Mesenteric fat pad (tissue), 1 donor: ENCODE measurements at regions not wholly inside any gene's neighbourhood (a gene's known extent, or its start where the extent isn't known, plus 50 kb on each side); places are given as distances from the start of the nearest gene placed in this dataset.
"Not testable (repeated sequence)": the region's sequence is repeated elsewhere in the genome, so short reads cannot be mapped to it uniquely, and the experiment has no call there.

Experiments used
- DNase-seq: peaks from one replicate; pipeline ENCODE4 v3.0.0-alpha.2; 2020; ENCODE audit warnings: low spot score
- donor health status: DM: yes; HTN: yes; CAD: no.

DNA sequence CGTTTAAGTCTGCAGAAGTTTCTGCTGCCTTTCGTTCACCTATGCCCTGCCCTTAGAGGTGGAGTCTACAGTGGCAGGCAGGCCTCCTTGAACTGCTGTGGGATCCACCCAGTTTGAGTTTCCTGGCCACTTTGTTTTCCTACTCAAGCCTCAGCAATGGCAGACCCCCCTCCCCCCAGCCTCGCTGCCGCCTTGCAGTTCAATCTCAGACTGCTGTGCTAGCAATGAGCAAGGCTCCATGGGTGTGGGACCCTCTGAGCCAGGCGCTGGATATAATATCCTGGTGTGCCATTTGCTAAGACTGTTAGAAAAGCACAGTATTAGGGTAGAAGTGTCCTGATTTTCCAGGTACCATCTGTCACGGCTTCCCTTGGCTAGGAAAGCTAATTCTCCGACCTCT, 792.6 kb upstream of the EPHA5 start:
- not testable (repeated sequence) for DNase-seq

DNA sequence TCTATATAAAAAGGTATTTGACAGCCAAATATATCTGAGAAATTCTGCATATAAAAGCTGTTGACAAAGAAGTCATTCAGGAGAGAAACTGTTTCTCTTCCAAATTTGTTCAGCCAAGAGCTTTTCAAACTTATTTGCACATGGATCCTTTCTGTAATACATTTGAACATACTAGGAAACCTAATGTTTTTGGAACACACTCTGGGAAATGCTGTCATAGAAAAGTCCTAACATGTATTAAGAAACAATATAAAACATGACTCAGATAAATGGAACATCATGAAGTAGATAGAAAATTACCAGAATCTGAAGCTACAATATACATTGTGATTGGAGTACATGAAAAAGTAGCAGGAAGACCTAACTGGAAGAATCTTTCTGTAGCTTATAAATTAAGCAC, 781.5 kb upstream of the EPHA5 start:
- no peak for DNase-seq

DNA sequence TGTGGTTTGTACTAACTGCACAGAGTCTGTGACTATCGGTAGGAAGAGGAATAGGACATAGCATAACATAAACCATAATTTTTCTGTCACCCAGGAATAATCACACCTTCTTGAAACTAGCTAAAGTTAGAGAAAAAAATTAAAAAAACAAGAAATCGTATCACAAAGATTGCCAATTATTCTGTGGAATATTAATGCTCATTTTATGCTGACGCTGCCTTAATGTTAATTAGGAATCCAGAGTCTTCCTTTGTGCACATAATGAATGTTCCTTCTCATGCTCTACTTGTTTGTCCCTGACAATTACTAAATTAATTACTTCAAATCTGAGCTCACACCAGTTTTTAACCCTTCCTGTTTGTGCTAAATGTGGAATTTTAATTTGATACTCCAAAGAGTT, 772.7 kb upstream of the EPHA5 start:
- DNase-seq = no peak

DNA sequence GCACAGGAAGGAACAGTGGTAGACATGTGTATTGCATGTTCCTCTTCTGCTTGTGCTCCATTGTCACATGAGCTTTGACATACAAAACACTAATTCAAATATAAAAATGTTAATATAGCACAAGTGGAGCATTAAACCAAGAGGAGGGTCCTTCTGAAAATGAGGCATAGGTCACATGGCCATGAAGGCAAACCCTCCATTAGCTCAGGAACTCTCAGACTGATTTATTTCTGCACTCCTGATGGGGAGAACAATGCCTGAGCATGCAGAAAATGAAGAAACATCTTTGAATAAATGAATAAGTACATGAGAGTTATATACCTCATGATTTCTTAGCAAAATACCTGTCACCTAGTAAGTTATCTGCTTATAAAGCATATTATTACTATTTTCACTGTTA, 769.2 kb upstream of the EPHA5 start:
- no peak for DNase-seq

DNA sequence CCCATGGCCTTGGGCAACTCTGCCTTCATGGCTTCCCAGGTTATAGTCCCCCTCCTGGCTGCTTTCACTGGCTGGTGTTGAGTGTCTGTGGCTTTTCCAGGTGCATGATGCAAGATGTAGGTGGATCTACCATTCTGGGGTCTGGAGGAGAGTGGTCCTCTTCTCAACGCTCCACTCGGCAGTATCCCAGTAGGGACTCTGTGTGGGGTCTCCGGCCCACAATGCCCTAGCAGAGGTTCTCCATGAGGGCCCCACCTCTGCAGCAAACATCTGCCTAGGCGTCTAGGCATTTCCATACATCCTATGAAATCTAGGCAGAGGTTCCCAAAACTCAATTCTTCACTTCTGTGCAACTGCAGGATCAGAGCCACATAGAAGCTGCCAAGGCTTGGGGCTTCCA, 763.4 kb upstream of the EPHA5 start:
- no peak for DNase-seq

DNA sequence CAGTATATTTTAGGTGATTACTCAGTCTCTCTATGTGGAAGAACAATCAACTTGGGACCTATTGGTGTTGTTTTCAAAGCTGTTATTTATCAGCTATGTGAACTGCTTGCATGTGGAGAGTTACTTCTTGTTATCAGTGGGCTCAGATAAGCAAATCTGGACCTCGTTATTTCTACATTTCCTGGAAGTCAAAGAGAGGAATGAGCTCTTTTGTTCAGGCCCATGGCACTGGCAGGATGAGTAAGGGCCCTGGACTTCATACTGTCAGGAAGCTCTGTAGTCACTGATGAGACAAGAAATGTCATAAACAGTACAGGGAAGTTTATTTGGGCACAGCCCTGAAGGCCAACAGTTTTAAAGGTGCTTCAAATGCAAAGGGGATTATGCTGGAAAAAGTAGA, 760.6 kb upstream of the EPHA5 start:
- DNase-seq = no peak

DNA sequence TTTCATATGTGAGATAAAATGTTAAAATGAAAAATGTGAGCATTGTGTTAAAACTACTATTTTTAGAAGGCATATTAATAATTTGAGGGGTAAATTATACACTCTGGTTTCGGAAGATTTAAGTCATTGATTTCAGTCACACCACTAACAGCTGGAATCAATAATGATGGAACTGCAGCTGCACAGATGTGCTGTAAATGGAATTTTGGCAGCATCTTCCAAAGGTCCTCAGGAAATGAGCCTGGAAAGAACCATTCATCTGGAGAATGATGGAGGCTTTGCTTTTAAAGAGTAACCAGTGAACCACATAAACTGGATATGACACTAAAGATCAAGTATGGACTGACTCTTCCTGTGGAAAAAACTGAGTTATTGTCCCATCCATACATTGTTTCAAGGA, 759.0 kb upstream of the EPHA5 start:
- no peak for DNase-seq

DNA sequence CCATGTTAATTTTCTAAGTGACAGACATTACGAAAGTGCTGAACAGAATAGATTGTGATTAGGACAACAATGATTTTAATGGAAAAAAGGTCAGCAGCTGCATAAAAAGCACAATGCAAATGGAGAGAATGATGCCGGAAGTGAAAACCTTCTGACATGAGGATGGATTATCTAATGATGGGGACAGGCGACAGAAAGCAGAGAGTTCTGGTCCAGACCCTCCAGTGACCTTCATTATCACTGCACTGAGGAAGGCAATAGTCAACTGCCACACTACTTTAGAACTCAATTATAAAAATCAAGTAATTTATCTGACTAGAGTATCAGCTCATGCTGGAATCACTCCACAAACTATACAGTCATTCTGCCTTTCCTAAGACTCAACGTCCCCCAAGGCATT, 746.1 kb upstream of the EPHA5 start:
- DNase-seq = no peak

DNA sequence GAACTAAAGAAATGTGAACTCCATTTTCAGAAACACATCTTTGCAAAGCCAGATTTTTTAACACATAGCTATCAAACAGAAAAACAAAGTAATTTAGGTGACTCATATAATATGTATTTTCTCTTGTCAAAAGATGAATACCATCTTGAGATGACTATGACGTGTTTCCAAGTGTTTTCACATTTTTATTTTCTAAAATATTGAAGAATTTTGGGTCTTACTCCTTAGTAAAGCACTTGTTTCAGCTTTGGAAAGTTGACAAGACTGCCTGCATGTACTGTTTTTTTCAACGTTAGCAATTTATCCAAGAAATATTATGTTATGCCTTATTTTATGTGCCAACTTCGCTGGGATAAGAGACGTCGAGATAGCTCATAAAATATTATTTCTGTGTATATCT, 733.9 kb upstream of the EPHA5 start:
- no peak for DNase-seq

DNA sequence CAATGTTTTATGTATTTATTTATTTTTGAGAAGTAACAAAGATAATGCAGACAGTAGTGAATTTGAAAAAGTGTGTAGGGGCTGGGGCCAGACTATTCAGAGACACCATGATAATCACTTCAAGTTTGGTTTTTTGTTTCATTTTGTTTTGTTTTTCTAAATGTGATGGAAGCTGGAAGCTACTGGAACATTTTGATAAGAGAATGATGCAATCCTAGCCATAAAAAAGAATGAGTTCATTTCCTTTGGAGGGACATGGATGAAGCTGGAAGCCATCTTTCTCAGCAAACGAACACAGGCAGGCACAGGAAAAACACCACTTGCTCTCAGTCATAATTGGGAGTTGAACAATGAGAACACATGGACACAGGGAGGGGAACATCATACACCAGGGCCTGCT, 706.6 kb upstream of the EPHA5 start:
- DNase-seq = no peak

DNA sequence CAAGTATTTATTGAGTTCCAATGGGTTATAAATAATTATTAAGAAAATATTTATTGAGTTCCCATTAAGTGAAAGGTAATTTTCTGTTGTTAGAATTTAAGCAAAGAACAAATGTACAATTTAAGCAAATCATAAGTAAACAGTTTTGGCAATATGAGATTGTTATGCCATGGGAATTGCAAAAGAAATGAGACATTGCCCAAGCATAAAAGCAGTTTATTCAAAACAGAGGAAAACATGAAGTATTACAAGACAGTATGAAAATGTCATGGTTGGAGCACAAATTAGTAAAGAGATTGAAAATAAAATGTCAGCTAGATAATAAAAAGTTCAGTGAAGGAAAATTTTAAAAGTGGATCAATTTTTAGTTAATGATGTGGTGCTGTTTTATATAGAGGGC, 706.1 kb upstream of the EPHA5 start:
- DNase-seq = no peak

DNA sequence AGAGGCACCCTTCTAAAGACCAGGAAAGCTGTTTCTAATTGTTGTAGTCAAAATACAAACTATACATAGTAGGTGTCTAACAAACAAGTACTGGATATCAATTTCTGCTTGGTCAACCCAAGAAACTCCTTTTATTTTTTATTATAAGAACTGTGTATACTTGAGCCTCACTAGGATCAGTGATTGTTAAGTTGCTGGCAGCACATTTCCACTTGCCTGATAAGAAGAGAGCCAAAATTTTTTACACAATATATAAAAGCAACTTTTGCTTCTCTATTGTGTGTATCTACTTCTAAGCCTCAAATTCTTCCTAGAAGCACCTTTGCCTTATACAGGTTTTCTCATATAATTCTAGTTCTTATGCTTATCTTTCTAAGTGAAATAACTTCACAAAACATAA, 703.0 kb upstream of the EPHA5 start:
- no peak for DNase-seq

DNA sequence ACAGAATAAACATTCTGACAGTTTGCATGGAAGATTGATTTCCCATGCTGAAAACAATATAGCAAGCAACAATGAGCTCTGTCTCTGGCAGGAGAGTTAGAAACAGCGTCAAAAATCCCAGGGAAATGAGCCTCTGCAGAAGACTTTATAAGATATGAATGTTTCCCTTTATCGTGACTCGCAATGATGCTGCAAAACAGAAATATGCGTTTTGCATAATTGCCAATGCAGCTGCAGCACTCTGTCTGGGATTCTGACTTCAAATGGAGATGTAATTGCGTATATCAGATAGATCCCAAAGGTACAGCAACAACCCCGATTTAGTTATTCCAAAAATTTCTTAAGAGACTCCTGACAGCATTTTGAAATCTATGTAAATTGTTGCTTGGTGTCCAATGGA, 702.4 kb upstream of the EPHA5 start:
- no peak for DNase-seq

DNA sequence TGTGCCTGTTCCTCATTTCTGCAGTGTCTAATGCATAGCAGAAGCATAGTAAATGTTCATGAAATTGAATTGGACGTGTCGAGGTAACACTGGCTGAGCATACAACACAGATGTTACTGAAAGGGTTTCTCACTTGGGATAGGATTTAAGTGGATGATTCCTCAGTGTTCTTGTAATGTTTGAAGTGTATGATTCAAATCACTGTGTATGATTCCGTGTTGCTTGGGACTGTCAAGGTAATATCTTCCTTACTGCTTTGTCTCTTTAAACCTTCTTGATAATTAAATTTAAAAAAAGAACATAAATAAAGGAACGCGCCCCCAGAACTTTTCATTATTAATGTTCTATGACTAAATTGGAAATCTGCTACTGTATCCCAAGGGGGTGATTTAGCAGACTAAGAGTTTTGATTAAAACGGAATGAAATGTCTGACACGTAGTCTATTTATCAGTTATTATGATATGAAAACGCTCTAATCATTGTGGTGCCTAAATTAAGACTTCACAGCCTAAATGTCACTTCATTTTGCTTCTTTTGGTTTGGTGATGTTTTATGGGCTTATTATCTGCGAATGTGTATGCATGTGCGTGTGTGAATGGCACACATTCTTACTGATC, 696.9 kb upstream of the EPHA5 start:
- no peak for DNase-seq

DNA sequence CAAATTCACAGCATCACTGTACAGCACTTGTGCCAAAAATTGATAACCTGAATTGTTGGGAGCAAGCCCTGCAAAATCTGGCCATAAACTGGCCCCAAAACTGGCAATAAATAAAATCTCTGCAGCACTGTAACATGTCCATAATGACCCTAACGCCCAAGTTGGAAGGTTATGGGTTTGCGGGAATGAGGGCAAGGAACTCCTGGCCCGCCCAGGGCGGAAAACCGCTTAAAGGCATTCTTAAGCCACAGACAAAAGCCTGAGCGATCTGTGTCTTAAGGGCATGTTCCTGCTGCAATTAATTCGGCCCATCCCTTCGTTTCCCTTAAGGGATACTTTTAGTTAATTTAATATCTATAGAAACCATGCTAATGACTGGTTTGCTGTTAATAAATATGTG, 690.1 kb upstream of the EPHA5 start:
- not testable (repeated sequence) for DNase-seq

DNA sequence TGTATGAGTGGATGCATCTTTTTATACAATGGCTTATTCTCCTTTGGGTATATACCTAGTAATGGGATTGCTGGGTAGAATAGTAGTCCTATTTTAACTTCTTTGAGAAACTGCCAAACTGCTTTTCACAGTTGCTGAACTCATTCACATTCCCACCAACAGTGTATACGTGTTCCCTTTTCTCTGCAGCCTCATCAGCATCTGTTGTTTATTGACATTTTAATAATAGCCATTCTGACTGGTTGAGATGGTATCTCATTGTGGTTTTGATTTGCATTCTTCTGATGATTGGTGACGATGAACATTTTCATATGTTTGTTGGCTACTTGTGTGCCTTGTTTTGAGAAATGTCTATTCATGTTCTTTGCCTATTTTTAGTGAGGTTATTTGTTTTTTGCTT, 687.0 kb upstream of the EPHA5 start:
- no peak for DNase-seq

DNA sequence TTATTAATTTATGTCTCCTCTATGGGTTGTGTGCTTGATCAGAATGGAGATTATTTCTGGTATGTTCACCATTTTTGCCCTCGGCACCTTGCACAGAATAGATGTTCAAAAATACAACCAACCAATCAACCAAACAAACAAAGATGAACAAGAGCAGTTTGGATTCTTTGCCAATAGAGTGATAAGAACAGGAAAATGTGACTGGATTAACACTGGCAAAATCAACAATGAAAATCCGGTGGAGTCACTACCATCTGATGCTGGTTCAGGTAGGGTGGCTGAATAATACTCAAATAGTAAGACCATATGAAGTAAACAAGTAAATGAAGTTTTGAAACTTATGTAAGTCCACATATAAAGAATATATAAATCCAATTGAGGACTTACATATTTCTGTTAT, 685.0 kb upstream of the EPHA5 start:
- DNase-seq = no peak

DNA sequence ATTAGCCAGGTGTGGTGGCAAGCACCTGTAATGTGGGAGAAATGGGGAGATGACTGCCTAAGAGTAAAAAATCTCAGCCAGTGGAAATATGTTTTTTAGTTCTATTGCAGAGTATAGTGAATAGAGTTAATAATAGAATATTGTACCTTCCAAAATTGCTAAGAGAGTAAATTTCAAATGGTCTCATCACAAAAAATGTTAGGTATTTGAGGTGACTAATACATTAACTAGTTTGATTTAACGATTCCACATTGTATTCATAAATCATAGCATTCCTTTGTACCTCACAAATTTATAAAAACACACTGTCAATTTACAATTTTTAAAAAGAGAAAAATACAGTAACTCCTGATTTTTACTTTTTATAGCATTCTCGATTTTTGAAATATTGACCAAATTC, 681.5 kb upstream of the EPHA5 start:
- no peak for DNase-seq

DNA sequence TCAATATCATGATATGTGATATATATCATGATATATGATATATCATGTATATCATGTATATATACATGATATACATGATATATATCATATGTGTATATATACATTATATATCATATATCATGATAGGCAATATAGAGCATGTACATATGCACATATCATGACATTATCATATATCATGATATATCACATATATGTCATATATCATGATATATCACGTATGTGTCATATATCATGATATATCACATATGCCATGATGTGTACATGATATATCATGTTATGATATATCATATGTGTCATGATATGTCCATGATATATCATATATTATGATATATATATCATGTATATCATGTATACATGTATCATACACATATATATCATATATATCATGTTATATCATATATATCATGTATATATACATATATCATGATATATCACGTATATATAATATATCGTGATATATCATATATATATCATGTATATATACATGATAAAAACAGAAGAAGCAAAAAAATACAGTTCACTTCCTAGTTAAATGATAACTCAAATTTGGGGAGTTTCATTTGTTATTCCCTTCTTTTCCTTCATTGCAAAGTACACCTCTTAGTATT, 670.1 kb upstream of the EPHA5 start:
- no peak for DNase-seq

DNA sequence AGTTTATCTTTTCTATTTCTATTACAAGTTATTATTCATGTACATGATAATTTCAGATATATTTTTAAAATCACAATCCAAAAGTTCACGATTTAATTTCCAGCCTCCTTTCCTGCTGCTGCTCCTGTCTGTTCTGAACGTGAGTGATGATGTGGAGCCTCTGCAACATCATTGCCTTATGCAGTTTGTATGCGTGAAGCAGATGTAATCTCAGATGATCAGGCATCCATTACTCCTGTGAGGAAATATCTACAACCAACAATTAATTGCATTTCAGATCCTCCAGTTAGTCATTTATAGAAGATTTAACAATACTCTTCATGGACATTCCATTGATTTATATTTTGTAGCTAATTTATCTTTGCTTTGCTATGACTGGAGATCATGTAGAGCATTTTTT, 668.7 kb upstream of the EPHA5 start:
- DNase-seq = no peak

DNA sequence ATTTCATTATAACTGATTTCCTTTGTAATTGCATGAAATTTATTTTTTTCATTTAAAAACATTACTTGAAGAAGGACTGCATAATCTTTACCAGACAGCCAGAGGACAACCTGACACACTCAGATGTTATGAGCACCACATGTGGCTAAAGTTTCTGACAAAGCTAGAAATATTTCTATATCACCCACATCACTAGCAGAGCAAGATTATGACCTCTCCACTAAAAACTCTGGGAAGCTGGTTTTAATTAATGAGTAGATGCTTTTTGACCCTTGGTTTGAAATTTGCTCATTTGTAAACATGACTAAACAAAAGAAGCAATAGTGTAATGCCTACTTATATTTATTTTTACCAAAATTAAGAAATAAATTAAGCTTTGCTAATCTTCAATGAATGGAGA, 661.5 kb upstream of the EPHA5 start:
- DNase-seq = no peak

DNA sequence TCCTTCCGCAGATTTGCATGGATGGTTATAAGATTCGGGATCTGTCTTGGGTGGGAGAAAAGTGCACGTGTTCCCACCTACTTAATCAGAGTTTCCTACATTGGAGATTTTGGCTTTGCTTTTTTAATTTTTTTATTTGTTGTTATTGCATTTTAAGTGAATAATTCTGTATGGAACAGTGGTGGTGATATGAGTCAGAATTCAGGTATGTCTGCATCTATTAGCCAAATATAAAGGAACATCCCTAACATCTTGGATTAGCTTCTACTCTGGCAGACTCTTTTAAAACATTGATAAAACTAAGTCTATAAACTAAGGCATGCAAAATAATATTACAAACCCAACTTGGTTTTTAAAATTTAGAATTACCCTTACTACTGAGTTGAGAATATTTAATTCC, 659.8 kb upstream of the EPHA5 start:
- no peak for DNase-seq

DNA sequence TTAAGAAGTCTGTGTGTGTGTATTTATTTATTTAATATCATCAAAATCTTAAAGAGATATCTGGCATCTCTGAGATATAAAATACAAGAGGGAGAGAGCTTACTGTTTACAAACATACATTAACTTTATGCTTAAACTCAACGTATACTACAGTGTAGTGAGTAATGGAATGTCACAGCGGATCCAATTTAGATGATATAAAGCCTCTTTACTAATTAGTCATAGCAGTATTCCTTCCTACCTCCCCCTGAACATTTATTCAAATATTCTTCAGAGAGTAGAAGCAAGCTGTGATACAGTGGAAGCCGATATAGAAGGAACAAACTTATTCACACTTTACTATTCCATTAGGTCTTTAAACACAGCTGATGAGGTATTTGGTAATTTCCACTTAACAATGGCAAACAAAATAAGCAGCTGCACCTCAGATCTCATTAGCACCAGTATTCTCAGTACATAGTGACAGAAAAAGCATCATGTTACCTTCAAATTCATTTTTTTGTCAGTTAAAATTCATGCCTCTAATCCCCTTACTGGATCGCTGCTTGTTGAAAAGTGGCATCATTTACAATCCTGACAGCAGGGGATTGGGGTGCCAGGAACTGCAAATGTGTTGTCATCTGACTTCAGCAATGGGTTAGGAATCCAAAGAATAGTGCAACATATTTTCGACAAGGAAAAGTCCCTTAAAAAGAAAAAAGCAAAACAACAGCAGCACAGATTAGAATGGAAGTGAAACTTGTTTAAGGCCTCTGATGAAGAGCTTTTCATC, 658.7 kb upstream of the EPHA5 start:
- DNase-seq = no peak
